ENCODE measurements at regions not wholly inside any gene's neighbourhood (a gene's known extent, or its start where the extent isn't known, plus 50 kb on each side); places are given as distances from the start of the nearest gene placed in this dataset.
"Not testable (repeated sequence)": the region's sequence is repeated elsewhere in the genome, so short reads cannot be mapped to it uniquely, and the experiment has no call there.

DNA sequence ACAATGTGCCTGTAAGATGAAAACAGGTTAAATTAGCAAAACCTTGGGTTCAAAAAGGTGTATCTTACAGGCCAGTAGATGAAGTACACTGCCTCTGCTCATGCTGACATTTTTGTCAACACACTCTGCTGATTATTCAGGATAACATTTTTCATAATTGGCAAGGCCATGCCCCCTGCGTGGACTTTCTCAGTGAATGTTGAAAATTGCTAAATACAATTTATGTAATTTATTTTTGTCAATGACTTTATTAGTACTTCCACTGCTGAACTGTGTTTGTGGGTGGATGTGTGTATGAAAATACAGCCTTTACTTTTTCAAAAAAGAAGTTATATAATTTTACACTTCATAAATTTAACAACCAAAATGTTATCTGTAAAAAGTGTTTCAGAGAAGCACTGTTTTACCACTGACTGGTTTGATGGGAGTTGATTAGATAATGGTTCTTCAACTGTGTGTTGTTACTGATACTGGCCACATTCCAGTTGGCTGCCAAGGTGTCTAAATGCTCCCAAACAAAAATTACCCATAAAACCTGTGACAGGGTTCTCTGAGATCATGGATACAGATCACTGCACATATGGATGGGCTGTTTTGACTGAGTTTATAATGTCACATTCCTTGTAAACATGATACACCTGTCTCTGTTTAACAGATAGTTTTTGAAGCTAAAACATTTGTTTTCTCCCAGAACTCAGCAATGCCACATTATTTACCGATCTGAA is 151.9 kb upstream of the SLC7A11 start:
- no peak for DNase-seq (ENCODE audit: low spot score)

DNA sequence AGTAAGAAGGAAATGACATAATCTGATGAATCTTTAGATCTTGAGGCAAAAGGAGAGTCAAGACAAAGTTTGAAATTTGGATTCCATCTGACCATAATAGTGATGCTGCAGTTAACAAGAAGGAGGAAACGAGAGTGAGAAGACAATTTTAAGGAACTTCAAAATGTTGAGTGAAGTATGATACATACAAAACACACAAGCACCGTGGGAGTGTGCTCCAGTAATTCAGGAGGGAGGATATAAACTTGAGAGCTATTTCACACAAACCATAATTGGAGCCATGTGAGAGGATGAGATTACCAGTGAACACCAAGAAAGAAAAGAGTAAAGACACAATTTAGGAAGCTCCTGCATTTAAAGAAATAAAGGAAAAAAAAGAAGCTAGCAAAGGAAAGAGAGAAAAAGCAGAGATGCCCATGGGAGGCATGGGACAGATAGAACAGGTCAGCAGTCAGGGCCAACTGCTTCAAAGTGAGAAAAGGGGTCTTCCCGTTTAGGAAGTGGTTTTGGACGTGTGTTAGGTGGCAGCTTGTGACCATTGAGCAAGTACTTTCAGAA is 150.7 kb upstream of the SLC7A11 start:
- DNase-seq (ENCODE audit: low spot score), result no peak

DNA sequence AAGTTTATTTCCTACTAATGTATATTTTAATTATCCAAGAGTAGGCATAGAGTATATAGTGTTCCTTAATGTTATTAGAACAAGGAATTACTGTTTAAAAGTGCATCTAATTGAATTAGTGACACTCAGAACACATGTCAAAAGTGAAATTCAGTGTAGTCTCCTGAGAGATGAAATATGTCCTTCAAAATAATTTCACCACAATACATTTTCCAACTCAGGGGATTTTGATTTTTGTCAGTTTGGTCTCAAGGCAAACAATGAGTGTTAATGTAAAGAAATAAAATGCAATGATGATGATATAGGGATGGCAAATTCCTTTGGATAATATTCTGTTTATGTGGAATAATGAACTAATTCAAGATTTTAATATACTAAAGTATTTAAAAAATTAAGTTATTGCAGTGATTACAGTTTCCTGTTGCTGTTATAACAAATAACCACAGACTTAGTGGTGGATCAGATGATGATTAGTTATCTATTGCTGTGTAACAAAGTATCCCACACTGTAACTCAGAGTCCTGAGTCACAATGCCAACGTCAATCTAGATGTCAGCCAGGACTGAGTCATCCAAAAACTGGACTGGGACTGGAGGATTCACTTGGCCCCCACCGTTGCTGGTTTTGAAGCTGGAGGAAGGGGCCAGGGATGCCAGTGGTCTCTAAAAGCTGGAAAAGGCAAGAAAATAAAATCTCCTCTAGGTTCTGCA is 148.0 kb upstream of the SLC7A11 start:
- no peak for DNase-seq (ENCODE audit: low spot score)

DNA sequence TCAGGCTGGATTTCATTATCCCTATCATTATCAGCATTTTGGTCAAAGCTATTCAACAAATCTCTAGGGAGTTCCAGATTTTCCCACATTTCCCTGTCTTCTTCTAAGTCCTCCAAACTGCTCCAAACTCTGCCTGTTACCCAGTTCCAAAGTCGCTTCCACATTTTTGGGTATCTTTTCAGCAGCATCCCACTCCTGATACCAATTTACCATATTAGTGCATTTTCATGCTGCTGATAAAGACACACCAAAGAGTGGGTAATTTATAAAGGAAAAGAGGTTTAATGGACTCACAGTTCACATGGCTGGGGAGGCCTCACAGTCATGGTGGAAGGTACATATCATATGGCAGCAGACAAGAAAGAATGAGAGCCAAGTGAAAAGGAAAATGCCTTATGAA is 132.8 kb upstream of the SLC7A11 start:
- no peak for DNase-seq (ENCODE audit: low spot score)

DNA sequence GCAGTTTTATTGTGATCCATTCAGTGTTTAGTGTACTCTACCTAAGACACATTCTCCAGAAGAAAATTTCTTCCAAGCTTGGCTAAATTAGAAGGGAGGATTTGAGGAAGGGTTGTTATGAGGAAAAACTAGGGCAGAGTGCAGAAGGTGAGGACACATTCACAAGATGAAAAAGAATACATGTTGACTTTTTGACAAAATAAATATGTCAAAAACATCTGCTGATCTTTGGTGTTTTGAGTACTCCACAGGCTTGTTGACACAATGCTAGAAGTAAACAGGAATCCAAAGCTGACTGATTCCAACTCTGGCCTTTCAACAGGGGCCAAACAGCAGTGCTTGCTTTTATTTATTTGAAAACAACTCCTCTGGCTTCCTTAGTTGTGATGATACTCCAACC is 125.8 kb upstream of the SLC7A11 start:
- no peak for DNase-seq (ENCODE audit: low spot score)

DNA sequence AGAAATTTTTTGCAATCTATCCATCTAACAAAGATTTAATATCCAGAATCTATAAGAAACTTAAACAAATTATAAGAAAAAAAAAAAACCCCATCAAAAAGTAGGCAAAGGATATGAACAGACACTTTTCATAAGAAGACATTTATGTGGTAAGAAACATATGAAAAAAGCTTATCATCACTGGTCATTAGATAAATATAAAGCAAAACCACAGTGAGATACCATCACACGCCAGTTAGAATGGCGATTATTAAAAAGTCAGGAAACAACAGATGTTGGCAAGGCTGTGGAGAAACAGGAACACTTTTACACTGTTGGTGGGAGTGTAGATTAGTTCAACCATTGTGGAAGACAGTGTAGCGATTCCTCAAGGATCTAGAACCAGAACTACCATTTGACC is 110.3 kb upstream of the SLC7A11 start:
- DNase-seq (ENCODE audit: low spot score), result not testable (repeated sequence)

DNA sequence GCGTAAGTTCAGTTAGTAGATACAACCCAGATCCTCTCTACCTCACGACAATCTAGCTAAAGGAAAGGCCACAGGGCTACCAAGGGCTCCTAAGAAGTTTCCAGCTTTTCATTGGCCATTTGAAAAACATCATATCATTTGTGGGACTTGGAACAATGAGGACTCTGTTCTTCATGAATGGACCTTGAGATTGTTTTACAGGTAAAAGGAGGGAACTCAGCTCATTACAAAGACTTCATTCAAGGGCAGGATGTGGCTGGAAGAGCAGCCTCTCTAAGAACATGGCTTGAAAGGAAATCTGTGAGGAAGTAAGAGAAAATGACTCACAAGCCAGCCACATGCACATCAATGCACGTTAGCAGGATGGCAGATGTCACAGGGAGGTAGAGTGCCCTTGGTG is 105.9 kb upstream of the SLC7A11 start:
- DNase-seq (ENCODE audit: low spot score), result no peak

DNA sequence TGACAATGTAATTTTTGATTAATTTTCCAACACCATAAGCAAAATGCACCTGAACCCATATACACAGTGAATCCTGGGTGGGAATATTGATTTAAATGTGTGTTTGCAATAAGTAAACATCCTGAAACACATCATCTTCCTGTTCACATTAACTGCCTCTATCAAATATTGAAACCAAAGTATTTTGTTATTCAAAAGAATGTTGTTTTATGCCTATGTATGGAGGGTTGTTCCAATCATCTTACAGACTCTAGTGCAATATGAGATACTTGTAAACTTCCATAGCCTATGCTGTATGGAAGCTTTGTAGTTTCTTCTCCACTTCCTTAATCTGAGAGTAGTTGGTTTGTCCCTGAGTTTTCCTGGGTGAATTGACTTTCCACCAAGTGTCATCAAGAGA is 105.4 kb upstream of the SLC7A11 start:
- DNase-seq (ENCODE audit: low spot score), result no peak

DNA sequence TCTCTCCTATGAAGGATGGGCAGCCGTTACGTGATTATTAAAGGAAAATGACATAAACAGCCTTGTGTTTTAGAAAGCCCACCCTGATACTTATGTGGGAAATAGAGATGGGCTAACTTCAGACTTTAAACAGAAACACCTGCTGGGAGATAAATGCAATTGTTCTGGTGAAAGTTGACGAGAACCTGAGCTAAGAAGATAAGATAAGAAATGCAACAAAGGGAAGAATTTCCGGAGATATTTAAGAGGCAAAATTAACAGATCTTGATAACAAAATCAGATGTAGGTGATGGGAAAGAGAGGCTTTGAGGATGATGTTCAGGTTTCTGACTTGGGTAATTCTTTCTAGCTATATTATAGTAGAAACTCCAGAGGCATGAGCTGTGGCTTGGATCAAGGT is 102.7 kb upstream of the SLC7A11 start:
- DNase-seq (ENCODE audit: low spot score), result no peak

DNA sequence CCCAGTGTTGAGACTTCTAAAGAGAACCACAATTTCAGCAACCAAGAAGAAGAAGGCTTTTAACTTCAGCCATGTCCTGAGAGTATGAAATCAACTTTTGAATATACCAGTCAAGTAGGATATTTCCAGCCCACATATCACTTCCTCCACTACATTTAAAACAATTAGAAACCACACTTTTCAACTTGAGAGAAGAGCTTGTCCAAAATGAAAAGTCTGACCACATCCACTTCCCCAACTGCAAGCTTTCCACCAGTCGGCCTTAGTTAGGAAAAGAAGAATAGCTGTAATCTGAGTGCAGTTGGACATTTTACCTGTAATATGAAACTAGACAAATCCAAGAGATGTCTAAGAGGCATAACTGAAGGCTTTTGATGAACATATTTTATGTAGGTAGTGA is 101.9 kb upstream of the SLC7A11 start:
- no peak for DNase-seq (ENCODE audit: low spot score)

DNA sequence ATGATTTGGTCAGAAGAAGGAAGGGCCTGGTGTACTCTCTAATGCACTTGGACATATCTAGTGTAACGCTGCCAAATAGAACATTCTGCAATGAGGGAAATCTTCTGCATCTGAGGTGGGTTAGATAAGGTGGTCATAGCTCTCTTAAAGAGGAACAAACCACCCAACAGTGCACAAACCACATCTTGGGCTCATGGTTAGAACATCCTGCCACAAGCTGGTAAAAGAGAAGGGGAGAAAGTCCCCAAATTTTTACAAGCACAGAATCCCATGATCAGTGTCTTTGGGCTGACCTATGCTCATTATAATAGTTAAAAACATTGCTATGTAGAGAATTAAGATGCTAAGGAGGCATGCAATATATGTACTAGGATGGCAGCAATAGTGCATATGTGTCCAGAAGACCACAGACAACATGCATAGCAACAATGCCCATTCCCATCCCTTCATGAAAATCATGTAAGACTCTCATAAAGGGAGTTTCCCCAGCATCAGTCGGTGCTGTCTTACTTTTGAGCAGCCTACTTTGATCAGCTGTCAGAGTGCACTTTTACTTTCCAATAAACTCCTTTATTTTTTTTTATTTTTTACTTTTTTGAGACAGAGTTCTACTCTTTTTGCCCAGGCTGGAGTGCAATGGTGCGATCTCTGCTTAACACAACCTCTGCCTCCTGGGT is 99.7 kb upstream of the SLC7A11 start:
- no peak for DNase-seq (ENCODE audit: low spot score)

DNA sequence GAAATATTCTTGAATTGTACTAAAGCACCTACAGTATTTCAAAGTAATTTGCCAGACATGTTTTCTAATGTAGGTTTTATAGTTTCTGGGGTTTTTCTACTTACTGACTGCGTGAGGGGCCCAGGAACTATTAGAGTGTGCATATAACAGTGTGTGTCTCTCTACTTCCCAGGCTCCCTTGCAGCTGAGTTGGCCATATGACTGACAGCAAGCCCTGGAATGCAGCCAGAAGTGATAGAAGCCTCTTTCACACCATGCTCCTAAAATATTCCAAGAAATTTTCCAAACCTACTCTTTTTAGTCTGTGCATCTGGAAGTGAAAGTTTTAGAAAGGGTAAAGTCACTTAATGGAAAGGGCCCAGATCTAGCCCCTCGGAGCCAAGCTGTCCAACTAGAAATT is 96.7 kb upstream of the SLC7A11 start:
- no peak for DNase-seq (ENCODE audit: low spot score)

DNA sequence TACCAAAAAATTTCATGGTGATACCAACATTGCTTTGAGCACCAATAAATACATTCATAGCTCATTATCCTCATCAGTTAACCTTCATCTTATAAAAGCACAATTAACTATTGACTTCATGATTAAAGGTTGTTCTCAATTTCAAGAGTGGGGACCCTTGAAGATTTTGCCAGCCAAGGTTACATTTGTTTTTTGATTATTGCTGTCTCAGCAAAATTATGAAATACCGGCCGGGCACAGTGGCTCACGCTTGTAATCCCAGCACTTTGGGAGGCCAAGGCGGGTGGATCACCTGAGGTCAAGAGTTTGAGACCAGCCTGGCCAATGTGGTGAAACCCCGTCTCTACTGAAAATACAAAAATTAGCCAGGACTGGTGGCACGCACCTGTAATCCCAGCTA is 96.1 kb upstream of the SLC7A11 start:
- DNase-seq (ENCODE audit: low spot score), result not testable (repeated sequence)

DNA sequence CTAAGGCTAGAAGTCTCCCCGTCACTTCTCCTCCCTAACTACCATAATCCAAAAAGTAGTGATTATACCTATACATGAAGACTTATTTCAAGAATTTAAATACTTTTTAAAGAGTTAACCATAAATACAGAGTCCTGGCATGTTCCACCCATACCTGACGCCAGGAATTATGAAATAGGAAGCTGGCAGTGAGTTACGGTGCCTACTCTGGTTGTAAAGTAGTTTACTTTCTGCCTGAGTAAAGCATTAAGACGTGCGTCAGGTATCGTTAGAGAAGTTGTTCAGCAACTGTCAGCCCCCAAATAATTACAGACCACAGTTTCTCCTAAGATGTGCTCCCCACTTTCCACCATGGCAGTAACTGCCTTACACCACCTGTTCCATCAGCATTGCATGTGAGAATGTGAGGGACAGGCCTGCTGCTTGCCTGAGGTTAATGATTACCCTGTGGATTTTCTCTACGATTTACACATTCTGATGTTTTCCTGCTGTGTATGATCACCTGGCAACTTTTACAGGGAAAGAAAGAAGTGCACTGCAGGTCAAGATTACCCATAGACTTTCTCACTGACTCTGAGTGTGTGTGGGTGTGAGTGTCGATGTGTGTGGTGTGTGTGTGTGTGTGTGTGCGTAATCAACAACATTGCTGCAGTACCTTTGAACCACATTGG is 92.3 kb upstream of the SLC7A11 start:
- no peak for DNase-seq (ENCODE audit: low spot score)

DNA sequence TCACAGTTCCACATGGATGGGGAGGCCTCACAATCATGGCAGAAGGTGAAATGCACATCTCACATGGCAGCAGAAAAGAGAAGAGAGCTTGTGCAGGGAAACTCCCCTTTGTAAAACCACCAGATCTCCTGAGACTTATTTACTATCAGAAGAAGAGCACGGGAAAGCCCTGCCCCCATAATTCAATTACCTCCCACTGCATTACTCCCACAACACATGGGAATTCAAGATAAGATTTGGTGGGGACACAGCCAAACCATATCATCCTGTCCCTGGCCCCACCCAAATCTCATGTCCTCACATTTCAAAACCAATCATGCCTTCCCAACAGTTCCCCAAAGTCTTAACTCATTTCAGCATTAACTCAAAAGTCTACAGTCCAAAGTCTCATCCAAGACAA is 90.3 kb upstream of the SLC7A11 start:
- not testable (repeated sequence) for DNase-seq (ENCODE audit: low spot score)

DNA sequence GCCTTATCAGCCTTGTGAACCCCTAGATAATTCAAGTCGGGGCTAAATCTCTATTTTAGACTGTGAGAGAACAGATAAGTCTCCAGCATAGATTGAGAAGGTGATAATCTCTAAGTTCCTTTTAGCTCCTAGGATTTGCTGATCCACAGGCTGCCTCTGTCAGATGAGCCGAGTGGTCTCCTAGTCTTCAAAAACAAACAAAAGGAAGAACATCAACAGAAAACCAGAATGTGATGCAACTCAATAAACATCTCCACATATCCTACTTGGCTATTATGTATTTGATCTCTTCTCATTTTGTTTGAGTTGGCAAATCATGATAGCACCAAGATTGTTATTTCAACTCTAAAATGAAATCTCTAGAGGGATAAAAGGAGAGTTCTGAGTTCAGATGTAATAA is 88.4 kb upstream of the SLC7A11 start:
- no peak for DNase-seq (ENCODE audit: low spot score)

DNA sequence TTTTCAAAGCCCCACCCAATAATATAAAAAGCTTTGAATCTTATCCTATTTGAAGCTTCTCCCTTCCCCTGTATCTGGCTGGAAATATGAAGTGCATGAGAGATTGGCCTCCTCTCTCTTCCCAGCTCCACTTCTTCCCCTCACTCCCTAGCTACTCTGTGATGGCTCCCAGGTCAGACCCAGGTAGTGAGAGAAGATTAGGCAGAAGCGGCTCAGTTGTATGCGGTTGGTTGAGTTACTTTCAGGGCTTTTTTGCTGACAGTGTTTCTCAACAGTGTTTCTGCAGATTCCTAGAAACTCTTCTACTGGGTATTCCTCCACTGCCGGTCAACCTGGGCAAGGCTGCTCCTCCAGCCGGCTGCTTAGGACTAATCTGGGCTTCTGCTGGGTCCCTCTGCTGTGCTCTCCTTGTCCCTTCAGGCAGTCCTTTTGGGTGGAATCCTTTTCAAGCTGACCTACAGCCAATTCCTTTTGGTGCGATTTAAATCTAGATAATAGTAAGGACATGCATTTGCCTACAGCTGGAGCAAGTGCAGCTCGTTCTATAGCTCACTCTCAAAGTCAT is 87.4 kb upstream of the SLC7A11 start:
- no peak for DNase-seq (ENCODE audit: low spot score)

DNA sequence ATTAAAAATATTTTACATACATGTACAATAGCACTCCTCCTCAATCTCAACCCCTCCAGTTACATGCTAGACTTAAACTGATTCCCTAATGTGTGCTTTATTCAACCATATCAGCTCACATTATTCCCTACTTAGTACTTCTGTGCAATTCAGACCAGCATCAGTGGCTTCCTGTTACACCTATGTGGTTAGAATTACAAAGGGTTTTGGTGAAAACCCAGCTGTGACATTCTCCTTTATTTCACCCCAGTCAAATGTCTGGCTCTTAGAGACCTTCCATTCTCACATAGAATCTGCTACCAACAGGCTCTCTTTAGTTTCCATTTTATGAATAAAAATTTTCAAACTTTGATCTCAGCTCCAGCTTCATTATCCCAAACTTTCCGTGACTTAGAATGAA is 85.2 kb upstream of the SLC7A11 start:
- DNase-seq (ENCODE audit: low spot score), result no peak

DNA sequence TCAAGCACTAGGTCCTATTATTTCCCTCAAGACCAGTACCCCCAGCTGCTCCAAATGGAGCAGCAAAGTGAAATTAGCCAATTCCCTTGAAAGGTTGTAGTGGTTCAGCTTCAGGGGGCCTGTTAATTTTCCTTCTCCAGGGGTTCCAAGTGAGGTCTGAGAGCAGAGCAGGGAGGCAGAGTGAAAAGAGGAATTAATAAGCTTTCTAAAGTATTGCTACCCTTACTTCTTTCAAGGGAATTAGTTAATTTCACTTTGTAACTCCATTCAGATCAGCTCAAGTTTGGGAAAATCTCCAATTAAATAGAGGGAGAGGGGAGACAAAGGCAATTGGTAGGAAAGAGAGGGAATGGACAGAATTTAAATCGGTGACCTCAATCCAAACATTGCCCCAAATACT is 78.7 kb upstream of the SLC7A11 start:
- DNase-seq (ENCODE audit: low spot score), result peak; percentile 4

DNA sequence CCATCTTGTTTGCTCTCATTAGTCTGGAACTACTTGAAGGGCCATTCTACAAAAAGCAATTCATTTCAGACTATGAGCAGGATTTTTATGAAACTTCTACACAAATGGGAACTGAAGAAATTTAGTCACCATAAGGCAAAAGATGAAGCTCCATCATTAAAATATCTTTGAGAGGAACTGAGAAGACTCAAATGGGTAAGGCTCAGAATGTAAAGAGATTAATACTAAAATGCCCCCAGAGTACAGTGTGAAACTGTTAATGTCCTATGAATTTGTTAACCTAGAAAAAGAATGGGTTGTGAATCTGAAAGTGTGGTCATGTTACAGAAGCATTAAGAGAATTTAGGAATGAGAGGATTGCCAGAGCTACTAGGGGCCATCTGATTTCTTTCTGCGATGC is 77.9 kb upstream of the SLC7A11 start:
- DNase-seq (ENCODE audit: low spot score), result no peak

DNA sequence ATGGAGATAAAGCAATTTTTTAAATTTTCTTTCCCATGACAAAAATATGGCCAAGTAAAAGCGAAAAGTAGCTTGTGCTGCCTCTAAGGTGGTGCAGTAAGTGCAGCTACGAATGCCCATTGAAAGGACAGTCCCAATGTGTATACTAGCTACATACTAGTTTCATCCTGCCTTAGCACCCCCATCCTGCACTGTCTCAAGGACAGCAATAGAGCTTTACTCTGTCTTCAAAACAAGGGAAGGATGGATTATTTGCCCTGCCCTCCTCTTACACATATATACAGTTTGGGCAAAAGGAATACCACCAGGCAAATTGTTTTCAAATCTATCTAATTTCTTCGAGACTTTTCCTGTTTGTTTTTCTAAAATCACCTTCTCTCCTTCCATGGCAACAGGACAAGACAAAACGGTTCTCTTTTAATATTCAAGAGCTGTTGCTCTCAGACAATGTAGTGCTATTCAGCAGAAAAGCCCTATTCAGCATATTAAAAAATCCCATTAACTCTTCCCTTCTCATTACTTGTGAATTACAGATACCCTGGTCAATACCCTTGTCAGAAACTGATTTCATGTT is 75.1 kb upstream of the SLC7A11 start:
- no peak for DNase-seq (ENCODE audit: low spot score)

DNA sequence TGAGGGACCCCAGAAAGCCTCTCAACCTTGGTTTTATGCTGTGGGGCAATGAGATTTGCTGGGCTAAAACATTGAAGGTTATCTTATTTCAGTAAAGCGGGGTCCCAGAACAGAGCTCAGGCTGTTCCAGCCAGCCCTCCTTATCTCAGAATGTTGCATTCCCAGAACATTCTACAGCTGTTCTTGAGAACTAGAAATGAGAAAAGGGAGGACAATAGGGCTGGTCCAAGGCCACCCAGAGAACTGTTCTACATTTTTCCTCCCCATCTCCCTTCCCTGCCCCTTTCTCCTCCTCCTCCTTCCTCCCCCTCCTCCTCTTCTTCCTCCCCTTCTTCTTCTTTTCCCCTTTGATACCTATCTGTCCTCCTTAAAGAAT is 70.4 kb upstream of the SLC7A11 start:
- no peak for DNase-seq (ENCODE audit: low spot score)
